DOHH2 (cell line): ENCODE measurements at regions not wholly inside any gene's neighbourhood (a gene's known extent, or its start where the extent isn't known, plus 50 kb on each side); places are given as distances from the start of the nearest gene placed in this dataset.

Experiments used
- CTCF ChIP-seq: fragments of 200-600 bp; sonication (generic); IDR thresholded peaks from one replicate; pipeline ENCODE4 v1.5.1; 2014; ENCODE audit warnings: antibody characterized with exemption, mild to moderate bottlenecking, low read depth, low read length; ENCODE audit not compliant: poor library complexity, severe bottlenecking
- EZH2phosphoT487 ChIP-seq: fragments of 200-600 bp; sonication (generic); IDR thresholded peaks from 2 replicates; pipeline ENCODE4 v1.6.1; 2017; ENCODE audit warnings: borderline replicate concordance, mild to moderate bottlenecking, antibody characterized with exemption, low read length, moderate library complexity, mixed read lengths

GRCh38 chr14:84237881-84238280 lies 1292.1 kb upstream of the FLRT2 start:
- TF ChIP-seq CTCF (no peak), EZH2phosphoT487 (no peak)
